Neural progenitor cell (in vitro differentiated cells): ENCODE measurements at regions not wholly inside any gene's neighbourhood (a gene's known extent, or its start where the extent isn't known, plus 50 kb on each side); places are given as distances from the start of the nearest gene placed in this dataset.
"Not testable (repeated sequence)": the region's sequence is repeated elsewhere in the genome, so short reads cannot be mapped to it uniquely, and the experiment has no call there.

Experiments
- DNase-seq: peaks from one replicate; pipeline ENCODE4 v3.0.0-alpha.2; 2016; ENCODE audit warnings: low spot score
- H2AFZ ChIP-seq: fragments of 200-600 bp; sonication (generic); replicated peaks from 2 replicates; pipeline ENCODE4 v1.6.1; 2016; ENCODE audit warnings: antibody characterized with exemption
- H3F3A ChIP-seq: fragments of 200-600 bp; sonication (generic); 2 replicates; pipeline ENCODE4 v1.6.1; 2016; ENCODE audit warnings: antibody characterized with exemption, low read depth
- H3K27ac ChIP-seq: fragments of 200-600 bp; sonication (generic); 2 replicates; pipeline ENCODE4 v1.5.1; 2016; ENCODE audit warnings: mild to moderate bottlenecking
- H3K27me3 ChIP-seq: fragments of 200-600 bp; sonication (generic); 2 replicates; pipeline ENCODE4 v1.6.1; 2016; ENCODE audit warnings: mild to moderate bottlenecking, moderate library complexity
- H3K36me3 ChIP-seq: fragments of 200-600 bp; sonication (generic); 2 replicates; pipeline ENCODE4 v1.5.1; 2016
- H3K4me1 ChIP-seq: fragments of 200-600 bp; sonication (generic); 2 replicates; pipeline ENCODE4 v1.6.1; 2016; ENCODE audit warnings: mixed run types
- H3K4me2 ChIP-seq: fragments of 200-600 bp; sonication (generic); 2 replicates; pipeline ENCODE4 v1.6.1; 2016
- H3K4me3 ChIP-seq: fragments of 200-600 bp; sonication (generic); 2 replicates; pipeline ENCODE4 v1.5.1; 2016
- H3K79me2 ChIP-seq: fragments of 200-600 bp; sonication (generic); 2 replicates; pipeline ENCODE4 v1.6.1; 2016; ENCODE audit warnings: low read depth
- H3K9ac ChIP-seq: fragments of 200-600 bp; sonication (generic); 2 replicates; pipeline ENCODE4 v1.6.1; 2016
- H3K9me3 ChIP-seq: fragments of 200-600 bp; sonication (generic); 2 replicates; pipeline ENCODE4 v1.5.1; 2016; ENCODE audit warnings: low read depth
- H4K20me1 ChIP-seq: fragments of 200-600 bp; sonication (generic); 2 replicates; pipeline ENCODE4 v1.6.1; 2016; ENCODE audit warnings: low read depth
- H3K27ac Mint-ChIP-seq: 3 replicates; pipeline ENCODE4 v1.8.0; 2021; ENCODE audit warnings: mixed read lengths
- H3K27me3 Mint-ChIP-seq: 2 replicates; pipeline ENCODE4 v1.8.0; 2022; ENCODE audit warnings: low read depth, mild to moderate bottlenecking, inconsistent platforms, moderate library complexity, mixed read lengths; ENCODE audit not compliant: insufficient read depth
- H3K36me3 Mint-ChIP-seq: 3 replicates; pipeline ENCODE4 v1.8.0; 2021; ENCODE audit warnings: mixed read lengths
- H3K4me1 Mint-ChIP-seq: 3 replicates; pipeline ENCODE4 v1.8.0; 2021; ENCODE audit warnings: mixed read lengths
- H3K4me3 Mint-ChIP-seq: 3 replicates; pipeline ENCODE4 v1.8.0; 2021; ENCODE audit warnings: mild to moderate bottlenecking, moderate library complexity, mixed read lengths
- H3K9me3 Mint-ChIP-seq: 3 replicates; pipeline ENCODE4 v1.8.0; 2020; ENCODE audit warnings: mixed read lengths
- CTCF ChIP-seq: fragments of 200-600 bp; sonication (generic); IDR thresholded peaks from 2 replicates; pipeline ENCODE4 v1.5.1; 2017; ENCODE audit warnings: antibody characterized with exemption, mild to moderate bottlenecking
- EZH2 ChIP-seq: fragments of 200-600 bp; sonication (generic); IDR thresholded peaks from 2 replicates; pipeline ENCODE4 v1.6.1; 2017; ENCODE audit warnings: antibody characterized with exemption, mild to moderate bottlenecking, moderate library complexity
- EZH2phosphoT487 ChIP-seq: fragments of 200-600 bp; sonication (generic); IDR thresholded peaks from 2 replicates; pipeline ENCODE4 v1.6.1; 2017; ENCODE audit warnings: antibody characterized with exemption

GRCh38 chr2:188788621-188789020 is 185.6 kb upstream of the COL3A1 start:
- H3K36me3 Mint-ChIP-seq: no peaks in the 10 kb centered on the region
- no peaks in the 10 kb centered on the region for H3K9me3 ChIP-seq
- no peak overlapping the region for H2AFZ ChIP-seq
- H3K36me3 ChIP-seq: no peaks in the 10 kb centered on the region
- H4K20me1 ChIP-seq: no peaks in the 10 kb centered on the region
- no peak for DNase-seq
- peak overlapping the region; percentile 83 for H3K27ac Mint-ChIP-seq
- H3K27me3 ChIP-seq: no peaks in the 10 kb centered on the region
- no peaks in the 10 kb centered on the region for H3K9me3 Mint-ChIP-seq
- H3F3A ChIP-seq: no peaks in the 10 kb centered on the region
- H3K27me3 Mint-ChIP-seq: no peaks in the 10 kb centered on the region
- no peaks in the 10 kb centered on the region for H3K79me2 ChIP-seq
- no peak overlapping the region for H3K9ac ChIP-seq
- no peaks in the 10 kb centered on the region for H3K4me1 ChIP-seq
- peaks cover 18% of the 10 kb centered on the region for H3K4me1 Mint-ChIP-seq
- no peak overlapping the region for H3K4me3 ChIP-seq
- TF ChIP-seq CTCF: no peak
- no peak for TF ChIP-seq EZH2phosphoT487
- TF ChIP-seq EZH2: no peak
- no peak overlapping the region for H3K4me2 ChIP-seq
- no peak overlapping the region for H3K27ac ChIP-seq
- no peak overlapping the region for H3K4me3 Mint-ChIP-seq

GRCh38 chr2:188789951-188790350 is 184.2 kb upstream of the COL3A1 start:
- Histone ChIP-seq H3K79me2 (no peaks in the 10 kb centered on the region), H3K4me2 (no peak overlapping the region), H3K27ac (no peak overlapping the region), H3K36me3 (no peaks in the 10 kb centered on the region), H2AFZ (no peak overlapping the region), H3K9ac (no peak overlapping the region), H3K4me3 (no peak overlapping the region), H3K27me3 (no peaks in the 10 kb centered on the region), H3K4me1 (no peaks in the 10 kb centered on the region), H4K20me1 (no peaks in the 10 kb centered on the region), H3F3A (no peaks in the 10 kb centered on the region), H3K9me3 (no peaks in the 10 kb centered on the region)
- DNase-seq: no peak
- TF ChIP-seq EZH2: no peak
- no peak for TF ChIP-seq CTCF
- TF ChIP-seq EZH2phosphoT487: no peak
- Mint-ChIP-seq H3K27me3 (no peaks in the 10 kb centered on the region), H3K4me3 (no peak overlapping the region), H3K27ac (no peak overlapping the region), H3K4me1 (peaks cover 18% of the 10 kb centered on the region), H3K9me3 (peaks cover 1% of the 10 kb centered on the region), H3K36me3 (no peaks in the 10 kb centered on the region)

- H3K4me1 ChIP-seq, H3K27ac Mint-ChIP-seq, H3K27me3 ChIP-seq, H3K36me3 ChIP-seq, H3K4me2 ChIP-seq, H3K4me3 Mint-ChIP-seq, H3K4me3 ChIP-seq, H3K9me3 Mint-ChIP-seq, H3K79me2 ChIP-seq, H2AFZ ChIP-seq, H3K4me1 Mint-ChIP-seq, DNase-seq, H3K27ac ChIP-seq, H3F3A ChIP-seq, H3K9ac ChIP-seq, H3K27me3 Mint-ChIP-seq, H3K9me3 ChIP-seq, H4K20me1 ChIP-seq, H3K36me3 Mint-ChIP-seq: not testable (repeated sequence)
Observed at GRCh38 chr2:188794453-188794852, 179.7 kb upstream of the COL3A1 start.

GRCh38 chr2:188795762-188796161 is 178.4 kb upstream of the COL3A1 start:
- H3K36me3 ChIP-seq: no peaks in the 10 kb centered on the region
- H3K4me2 ChIP-seq: no peak overlapping the region
- H2AFZ ChIP-seq: no peak overlapping the region
- no peak overlapping the region for H3K4me3 Mint-ChIP-seq
- H3K27me3 ChIP-seq: no peaks in the 10 kb centered on the region
- no peak for DNase-seq
- H3K79me2 ChIP-seq: no peaks in the 10 kb centered on the region
- H3K4me1 Mint-ChIP-seq: no peaks in the 10 kb centered on the region
- H3F3A ChIP-seq: no peaks in the 10 kb centered on the region
- no peak overlapping the region for H3K9ac ChIP-seq
- no peak overlapping the region for H3K27ac ChIP-seq
- H4K20me1 ChIP-seq: no peaks in the 10 kb centered on the region
- H3K9me3 Mint-ChIP-seq: peaks cover 2% of the 10 kb centered on the region
- H3K36me3 Mint-ChIP-seq: no peaks in the 10 kb centered on the region
- H3K4me3 ChIP-seq: no peak overlapping the region
- H3K4me1 ChIP-seq: no peaks in the 10 kb centered on the region
- no peaks in the 10 kb centered on the region for H3K9me3 ChIP-seq
- H3K27ac Mint-ChIP-seq: no peak overlapping the region
- TF ChIP-seq EZH2 (no peak), EZH2phosphoT487 (no peak)
- H3K27me3 Mint-ChIP-seq: no peaks in the 10 kb centered on the region
